ENCODE measurements at regions not wholly inside any gene's neighbourhood (a gene's known extent, or its start where the extent isn't known, plus 50 kb on each side); places are given as distances from the start of the nearest gene placed in this dataset.

DNA sequence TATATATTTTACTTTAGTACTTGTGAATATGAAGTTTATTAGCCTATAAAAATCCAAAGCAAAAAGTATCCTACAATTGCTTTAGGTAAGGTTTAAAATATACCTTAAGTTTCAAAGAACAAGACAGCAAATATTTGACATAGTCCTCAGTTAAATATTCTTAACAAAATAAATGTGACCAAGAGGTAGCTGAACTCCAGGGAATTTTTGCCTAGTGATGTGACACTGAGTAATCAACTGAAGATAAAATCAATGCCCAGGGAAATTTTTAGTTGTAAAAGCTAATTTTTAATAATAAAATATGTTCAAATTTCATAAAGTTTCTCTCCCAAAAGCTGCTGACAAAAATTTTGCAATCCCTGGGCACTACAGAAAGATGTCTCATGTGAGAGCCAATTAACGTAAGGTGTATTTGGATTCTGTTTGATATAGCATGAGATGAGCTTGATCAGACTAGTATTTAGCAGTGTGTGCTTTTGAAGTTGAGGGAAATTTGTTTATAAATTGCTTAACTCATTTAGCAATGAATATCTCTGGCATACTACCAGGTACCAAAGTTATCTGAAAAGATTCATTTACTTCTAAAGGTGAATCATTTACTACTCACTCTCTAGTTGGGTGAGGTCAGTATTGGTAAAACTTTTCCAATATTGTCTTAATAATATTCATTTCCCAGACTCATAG lies 80.2 kb upstream of the PALMD start (continued):
- TF ChIP-seq, protein P1, sequence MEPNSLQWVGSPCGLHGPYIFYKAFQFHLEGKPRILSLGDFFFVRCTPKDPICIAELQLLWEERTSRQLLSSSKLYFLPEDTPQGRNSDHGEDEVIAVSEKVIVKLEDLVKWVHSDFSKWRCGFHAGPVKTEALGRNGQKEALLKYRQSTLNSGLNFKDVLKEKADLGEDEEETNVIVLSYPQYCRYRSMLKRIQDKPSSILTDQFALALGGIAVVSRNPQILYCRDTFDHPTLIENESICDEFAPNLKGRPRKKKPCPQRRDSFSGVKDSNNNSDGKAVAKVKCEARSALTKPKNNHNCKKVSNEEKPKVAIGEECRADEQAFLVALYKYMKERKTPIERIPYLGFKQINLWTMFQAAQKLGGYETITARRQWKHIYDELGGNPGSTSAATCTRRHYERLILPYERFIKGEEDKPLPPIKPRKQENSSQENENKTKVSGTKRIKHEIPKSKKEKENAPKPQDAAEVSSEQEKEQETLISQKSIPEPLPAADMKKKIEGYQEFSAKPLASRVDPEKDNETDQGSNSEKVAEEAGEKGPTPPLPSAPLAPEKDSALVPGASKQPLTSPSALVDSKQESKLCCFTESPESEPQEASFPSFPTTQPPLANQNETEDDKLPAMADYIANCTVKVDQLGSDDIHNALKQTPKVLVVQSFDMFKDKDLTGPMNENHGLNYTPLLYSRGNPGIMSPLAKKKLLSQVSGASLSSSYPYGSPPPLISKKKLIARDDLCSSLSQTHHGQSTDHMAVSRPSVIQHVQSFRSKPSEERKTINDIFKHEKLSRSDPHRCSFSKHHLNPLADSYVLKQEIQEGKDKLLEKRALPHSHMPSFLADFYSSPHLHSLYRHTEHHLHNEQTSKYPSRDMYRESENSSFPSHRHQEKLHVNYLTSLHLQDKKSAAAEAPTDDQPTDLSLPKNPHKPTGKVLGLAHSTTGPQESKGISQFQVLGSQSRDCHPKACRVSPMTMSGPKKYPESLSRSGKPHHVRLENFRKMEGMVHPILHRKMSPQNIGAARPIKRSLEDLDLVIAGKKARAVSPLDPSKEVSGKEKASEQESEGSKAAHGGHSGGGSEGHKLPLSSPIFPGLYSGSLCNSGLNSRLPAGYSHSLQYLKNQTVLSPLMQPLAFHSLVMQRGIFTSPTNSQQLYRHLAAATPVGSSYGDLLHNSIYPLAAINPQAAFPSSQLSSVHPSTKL (CRISPR knock-in tag; IDR thresholded peaks at IDR 0.05): 0 out of 2 replicates have a peak, but pooled peaks have one; percentile 18
- TF ChIP-seq SP4 (CRISPR knock-in tag; IDR thresholded peaks at IDR 0.05) (no peak), SETDB1 (CRISPR knock-in tag; IDR thresholded peaks at IDR 0.05; ENCODE audit: borderline replicate concordance) (no peak), PHF21A (CRISPR knock-in tag; IDR thresholded peaks at IDR 0.05) (no peak), NFKBIZ (CRISPR knock-in tag; IDR thresholded peaks at IDR 0.05) (no peak), ZNF121 (CRISPR knock-in tag; IDR thresholded peaks at IDR 0.05) (no peak), NCOA2 (CRISPR knock-in tag; IDR thresholded peaks at IDR 0.05) (peak; percentile 34; the same call in 1 of the 2 replicates), TBX2 (CRISPR knock-in tag; IDR thresholded peaks at IDR 0.05; ENCODE audit: borderline replicate concordance) (no peak), CEBPG (CRISPR knock-in tag; IDR thresholded peaks at IDR 0.05) (peak; percentile 8; the same call in 1 of the 2 replicates), SOX13 (IDR thresholded peaks at IDR 0.05) (no peak), SOX13 (CRISPR knock-in tag; conservative IDR thresholded peaks at IDR 0.05 in 1 of 2, IDR thresholded peaks at IDR 0.05 in 1 of 2) (peak in 1 of 2 experiments; percentile 24; a peak in 1 of 4 replicates)
- TF ChIP-seq, protein P2, sequence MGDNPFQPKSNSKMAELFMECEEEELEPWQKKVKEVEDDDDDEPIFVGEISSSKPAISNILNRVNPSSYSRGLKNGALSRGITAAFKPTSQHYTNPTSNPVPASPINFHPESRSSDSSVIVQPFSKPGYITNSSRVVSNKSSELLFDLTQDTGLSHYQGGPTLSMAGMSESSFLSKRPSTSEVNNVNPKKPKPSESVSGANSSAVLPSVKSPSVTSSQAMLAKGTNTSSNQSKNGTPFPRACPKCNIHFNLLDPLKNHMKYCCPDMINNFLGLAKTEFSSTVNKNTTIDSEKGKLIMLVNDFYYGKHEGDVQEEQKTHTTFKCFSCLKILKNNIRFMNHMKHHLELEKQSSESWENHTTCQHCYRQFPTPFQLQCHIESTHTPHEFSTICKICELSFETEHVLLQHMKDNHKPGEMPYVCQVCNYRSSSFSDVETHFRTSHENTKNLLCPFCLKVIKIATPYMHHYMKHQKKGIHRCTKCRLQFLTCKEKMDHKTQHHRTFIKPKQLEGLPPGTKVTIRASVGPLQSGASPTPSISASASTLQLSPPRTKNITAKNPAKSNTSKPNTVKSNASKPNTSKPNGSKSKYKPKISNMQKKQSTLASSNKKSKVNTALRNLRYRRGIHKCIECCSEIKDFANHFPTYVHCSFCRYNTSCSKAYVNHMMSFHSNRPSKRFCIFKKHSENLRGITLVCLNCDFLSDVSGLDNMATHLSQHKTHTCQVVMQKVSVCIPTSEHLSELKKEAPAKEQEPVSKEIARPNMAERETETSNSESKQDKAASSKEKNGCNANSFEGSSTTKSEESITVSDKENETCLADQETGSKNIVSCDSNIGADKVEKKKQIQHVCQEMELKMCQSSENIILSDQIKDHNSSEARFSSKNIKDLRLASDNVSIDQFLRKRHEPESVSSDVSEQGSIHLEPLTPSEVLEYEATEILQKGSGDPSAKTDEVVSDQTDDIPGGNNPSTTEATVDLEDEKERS (CRISPR knock-in tag; IDR thresholded peaks at IDR 0.05): no peak
